HEK293T (cell line): ENCODE measurements at regions not wholly inside any gene's neighbourhood (a gene's known extent, or its start where the extent isn't known, plus 50 kb on each side); places are given as distances from the start of the nearest gene placed in this dataset.

ENCODE experiments used
- ELF4 ChIP-seq: fragments of 450-650 bp; IDR thresholded peaks from 2 replicates; pipeline ENCODE4 v1.6.1; 2017; ENCODE audit warnings: antibody characterized with exemption
- FOXA1 ChIP-seq: fragments of 450-650 bp; IDR thresholded peaks from 2 replicates; pipeline ENCODE4 v1.6.1; 2016; ENCODE audit warnings: mild to moderate bottlenecking
- HDGF ChIP-seq: fragments of 450-650 bp; IDR thresholded peaks from 2 replicates; pipeline ENCODE4 v1.6.1; 2017; ENCODE audit warnings: antibody characterized with exemption, borderline replicate concordance
- SP1 ChIP-seq: fragments of 450-650 bp; IDR thresholded peaks from 2 replicates; pipeline ENCODE4 v1.6.1; 2017
- TARDBP ChIP-seq: fragments of 450-650 bp; IDR thresholded peaks from 2 replicates; pipeline ENCODE4 v1.6.1; 2016

DNA sequence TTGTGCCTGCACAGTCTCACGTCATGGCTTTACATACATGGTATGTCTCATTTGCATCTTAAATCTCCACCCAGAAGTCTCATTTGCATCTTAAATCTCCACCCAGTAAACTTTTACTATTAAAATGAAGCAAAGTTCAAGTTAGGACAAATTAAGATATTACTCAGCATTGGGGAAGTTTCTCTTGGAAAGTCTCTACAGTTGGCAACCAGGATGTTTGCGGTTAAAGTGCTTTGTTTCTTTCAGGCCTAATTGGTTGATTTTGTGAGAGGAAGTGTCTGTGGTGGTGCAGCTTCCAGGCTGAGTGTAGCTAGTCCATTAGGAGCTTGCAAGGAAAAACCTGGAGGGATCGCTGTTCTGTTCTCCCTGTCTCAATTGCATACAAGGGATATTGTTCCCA is 1373.3 kb upstream of the GOT2 start:
- TF ChIP-seq FOXA1 = no peak
- TF ChIP-seq HDGF = no peak
- TF ChIP-seq ELF4 = no peak
- no peak for TF ChIP-seq SP1
- no peak for TF ChIP-seq TARDBP
